OCI-LY7 (cell line): ENCODE measurements at regions not wholly inside any gene's neighbourhood (a gene's known extent, or its start where the extent isn't known, plus 50 kb on each side); places are given as distances from the start of the nearest gene placed in this dataset.

Source experiments
- CTCF ChIP-seq: fragments of 200-600 bp; sonication (generic); conservative IDR thresholded peaks from 2 replicates; pipeline ENCODE4 v1.5.1; 2014; ENCODE audit warnings: mild to moderate bottlenecking, antibody characterized with exemption, low read length, moderate library complexity, mixed read lengths
- EZH2phosphoT487 ChIP-seq: fragments of 200-600 bp; sonication (generic); IDR thresholded peaks from 2 replicates; pipeline ENCODE4 v1.6.1; 2018; ENCODE audit warnings: low read depth, borderline replicate concordance, mild to moderate bottlenecking, mixed run types, antibody characterized with exemption, low read length, moderate library complexity, mixed read lengths

- TF ChIP-seq CTCF (no peak), EZH2phosphoT487 (no peak)
These were observed 86.7 kb upstream of the KLF7 start for GRCh38 chr2:207252416-207252815.
